ENCODE measurements at regions not wholly inside any gene's neighbourhood (a gene's known extent, or its start where the extent isn't known, plus 50 kb on each side); places are given as distances from the start of the nearest gene placed in this dataset.

DNA sequence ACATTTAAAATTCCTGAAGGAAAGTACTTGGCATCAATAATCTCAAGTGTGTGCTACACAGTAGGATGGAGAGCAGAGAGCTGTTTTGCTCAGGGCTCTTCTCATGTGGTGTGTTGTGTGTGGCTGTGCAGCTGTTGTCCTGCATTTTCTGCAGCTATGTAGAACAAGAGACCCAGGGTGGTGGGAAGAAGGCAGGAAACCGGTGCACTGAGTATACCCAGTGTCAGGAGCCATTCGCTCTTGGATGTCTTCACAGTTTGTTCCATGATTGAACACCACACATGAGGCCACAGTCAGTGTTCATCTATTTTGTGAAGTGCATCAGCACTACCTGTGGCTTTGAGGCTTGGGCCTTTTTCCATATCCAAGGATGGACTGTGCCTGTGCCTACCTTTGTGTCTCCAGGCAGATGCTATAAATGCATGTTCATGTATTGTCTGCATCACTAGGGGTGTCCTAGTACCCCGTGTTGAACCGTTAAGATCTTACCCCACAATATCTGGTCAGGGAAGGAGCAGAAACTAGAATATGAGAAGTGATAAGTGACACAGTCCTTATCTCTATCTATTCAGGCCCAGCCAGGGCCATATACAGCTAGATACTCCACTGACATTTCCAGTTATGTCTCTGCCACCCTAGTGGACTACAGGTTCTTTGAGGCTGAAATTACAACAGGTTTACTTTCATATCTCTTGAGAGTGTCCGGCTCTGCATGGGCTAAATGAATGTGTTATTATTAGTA is 194.3 kb downstream of the NR2F2 start:
- no peak for DNase-seq (ENCODE audit: low spot score)

DNA sequence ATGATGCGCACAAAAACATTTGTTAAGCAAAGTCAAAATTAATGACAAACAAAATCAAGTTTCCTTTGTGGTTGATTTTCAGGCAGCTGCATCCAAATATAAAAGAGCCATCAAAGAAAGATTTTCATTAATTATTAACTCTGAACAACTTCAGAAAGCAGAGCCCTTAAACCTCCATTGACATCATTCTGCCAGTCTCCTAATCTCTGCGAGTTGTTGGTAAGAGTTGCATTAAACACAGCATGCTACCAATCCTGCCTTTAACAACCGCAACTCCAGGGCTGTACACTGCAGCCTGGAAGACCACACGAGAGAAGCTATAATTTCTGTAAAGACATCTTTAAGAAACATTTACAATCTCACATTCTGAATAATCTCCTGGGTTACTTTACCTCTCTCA is 204.6 kb downstream of the NR2F2 start:
- peak; percentile 54 for DNase-seq (ENCODE audit: low spot score)

DNA sequence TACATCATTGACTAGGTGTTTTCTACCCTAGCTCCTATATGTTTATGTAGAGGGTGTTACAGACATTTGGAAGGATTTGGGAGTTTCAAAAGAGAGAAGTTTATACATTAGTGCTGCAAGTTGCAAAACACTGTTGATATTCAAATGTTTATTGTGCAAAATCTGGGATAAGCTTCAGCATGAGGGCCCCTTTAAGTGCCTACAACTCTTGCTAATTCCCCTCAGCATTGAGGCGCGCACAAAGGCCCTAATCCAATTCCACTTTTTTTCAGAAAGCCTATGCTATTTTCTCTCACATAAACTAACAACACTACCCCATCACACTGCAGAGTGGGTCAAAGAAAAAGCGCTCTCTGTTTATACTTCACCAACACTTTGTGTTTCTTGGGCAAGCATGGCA is 208.0 kb downstream of the NR2F2 start:
- no peak for DNase-seq (ENCODE audit: low spot score)

DNA sequence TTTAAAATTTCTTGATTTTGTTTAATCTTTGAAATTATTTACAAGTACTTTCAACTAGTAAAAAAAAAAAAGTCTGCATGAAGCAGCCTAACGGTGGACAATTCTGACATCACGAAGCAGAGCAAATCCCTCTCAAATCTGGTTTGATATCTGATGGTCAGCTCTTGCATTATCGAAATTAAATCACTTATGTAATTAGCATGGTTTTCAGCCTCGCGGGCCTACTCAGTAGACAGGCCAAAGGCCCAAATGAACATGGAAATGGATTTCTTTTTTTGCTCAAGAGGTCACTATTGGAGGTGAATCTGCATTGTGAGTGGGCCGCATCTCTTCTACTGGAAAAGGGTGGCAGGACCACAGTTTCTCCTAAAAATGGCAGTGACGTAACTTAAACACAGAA is 209.8 kb downstream of the NR2F2 start:
- no peak for DNase-seq (ENCODE audit: low spot score)

DNA sequence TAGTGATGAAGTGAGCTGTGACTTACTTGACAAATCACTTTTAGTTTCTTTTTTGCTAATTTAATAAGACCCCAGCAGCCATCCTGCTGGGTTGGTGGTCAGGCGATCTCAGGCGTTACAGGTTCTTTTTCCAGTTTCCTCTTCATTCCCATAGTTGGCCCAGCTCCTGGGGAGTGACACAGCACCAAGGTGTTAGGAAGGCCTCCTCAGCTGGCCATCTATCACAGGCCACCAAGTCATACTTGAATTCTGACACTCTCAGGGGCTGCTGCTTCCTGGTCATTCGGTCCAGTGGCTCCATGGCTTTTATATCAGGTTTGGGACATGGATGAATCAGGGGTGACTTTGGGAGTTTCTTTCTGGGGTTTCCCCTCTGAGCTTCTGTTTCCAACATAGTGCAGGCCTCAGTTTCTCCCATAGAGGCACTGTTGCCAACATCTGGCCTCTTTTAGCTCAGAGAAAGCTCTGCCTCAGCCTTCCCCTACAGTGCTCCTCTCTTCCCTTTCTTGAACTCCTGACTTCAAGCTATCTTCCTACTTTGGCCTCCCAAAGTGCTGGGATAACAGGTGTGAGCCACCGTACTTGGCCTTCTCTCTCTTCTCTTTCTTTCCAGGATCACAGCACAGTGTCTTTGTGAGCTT is 211.8 kb downstream of the NR2F2 start:
- DNase-seq (ENCODE audit: low spot score), result no peak

DNA sequence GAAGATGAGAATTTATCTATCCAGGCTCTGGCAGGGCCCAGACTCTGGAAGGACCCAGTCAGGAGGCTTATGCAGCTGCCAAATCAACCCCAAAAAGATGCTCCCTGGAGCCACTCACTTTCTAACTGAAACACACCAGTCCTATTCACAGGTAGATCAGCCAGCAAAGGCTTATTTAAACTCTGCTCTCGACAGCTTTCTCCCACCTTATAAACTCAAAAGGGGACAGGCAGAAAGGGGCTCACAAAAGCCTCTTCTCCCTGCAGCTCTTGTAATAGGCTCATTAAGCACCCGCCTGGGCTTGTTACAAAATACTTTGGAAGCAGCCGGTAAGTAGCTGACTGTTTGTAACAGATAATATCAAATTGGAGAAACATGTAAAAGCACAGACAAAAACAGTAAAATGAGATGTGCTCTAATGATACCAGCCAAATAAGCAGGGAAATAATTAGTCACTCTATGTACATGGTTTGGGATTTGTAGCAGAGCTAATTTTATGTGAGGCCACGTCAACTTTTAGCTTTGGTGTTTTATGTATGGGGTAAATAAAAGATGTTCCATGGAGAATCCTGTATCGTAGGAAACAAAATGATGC is 213.8 kb downstream of the NR2F2 start:
- DNase-seq (ENCODE audit: low spot score), result no peak

DNA sequence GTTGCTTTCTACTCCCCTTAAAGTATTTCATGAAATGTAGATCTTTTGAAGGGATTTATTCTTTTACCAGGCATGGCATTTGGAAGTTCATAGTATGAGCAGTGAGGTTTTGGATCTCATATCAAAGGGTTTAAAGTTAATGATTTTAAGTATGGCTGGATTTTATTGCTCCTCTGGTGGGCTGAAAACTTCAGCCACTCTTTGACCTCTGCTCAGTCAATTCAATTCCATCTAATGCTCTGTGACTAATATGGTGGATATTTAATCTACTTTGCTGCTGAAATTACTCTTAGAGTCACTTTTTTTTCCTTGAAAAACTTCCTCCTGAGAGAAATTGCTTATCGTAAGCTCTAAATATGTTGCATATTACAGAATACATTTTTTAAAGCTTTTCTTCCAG is 218.6 kb downstream of the NR2F2 start:
- DNase-seq (ENCODE audit: low spot score), result no peak

DNA sequence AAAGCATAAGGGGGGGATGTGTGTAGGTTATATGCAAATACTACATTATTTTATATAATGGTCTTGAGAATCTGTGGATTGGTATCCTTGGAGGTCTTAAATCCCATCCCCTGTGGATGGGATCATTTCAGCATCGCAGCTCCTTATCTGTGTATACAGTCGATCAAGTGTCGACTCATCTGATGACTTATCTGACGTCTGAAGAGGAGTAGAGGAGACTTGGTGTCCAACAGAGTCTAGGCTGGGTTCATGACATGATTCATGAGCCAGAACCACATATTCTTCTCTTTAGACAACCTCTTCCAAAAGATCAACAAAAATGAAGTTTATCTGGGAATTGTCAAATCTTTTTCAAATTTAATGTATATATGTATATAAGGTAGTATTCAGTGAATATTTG is 220.7 kb downstream of the NR2F2 start:
- no peak for DNase-seq (ENCODE audit: low spot score)

DNA sequence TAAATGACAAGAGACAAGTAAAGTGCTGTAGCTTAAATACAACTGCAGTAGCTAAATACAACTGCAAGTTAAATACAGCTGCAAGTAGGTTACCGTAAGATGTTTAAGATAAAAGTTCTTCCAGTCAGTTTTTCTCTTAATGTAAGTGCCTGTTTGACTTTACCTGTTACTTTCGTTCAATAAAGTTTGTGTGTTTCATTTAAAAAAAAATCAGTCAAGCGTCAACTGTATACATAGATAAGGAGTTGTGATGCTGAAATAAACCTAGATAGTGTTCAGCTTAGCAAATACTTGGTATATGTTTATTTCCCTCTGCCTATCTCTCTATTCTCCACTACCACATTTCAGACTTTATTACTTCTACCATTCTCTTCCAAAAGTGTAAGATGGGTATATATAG is 221.2 kb downstream of the NR2F2 start:
- no peak for DNase-seq (ENCODE audit: low spot score)

DNA sequence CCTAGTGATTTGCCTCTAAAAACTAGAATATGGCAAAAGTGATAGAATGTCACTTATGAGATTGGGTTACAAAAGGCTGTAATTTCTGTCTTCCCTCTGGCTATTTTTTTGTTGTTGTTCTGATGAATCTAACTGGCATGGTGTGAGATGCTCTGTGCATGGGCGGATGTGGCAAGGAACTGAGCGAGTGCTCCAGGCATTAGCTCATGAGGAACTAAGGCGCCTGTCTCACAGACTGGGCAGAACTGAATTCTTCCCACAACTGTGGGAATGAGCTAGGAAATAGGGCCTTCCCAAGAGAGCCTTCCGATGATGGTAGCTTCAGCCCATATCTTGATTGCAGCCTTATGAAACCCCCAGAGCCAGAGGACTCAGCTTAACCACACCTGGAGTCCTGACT is 222.5 kb downstream of the NR2F2 start:
- no peak for DNase-seq (ENCODE audit: low spot score)

DNA sequence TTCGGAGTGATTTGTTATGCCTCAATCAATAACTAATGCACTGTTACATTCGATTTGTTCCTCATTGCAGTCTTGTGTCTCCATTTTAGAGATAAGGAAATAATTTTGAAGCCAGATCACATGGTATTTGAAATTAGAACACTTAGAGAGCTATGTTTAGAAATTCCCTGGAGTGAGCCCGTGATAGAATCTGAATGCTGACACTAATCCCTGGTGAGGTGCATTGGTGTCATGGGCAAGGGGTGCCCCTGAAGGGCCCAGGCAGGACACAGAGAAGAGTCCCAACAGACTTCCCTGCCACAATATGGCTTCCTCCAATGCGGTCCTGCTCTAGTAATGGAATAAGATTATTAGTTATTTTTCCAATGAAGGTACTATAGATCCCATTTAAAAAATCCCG is 223.0 kb downstream of the NR2F2 start:
- no peak for DNase-seq (ENCODE audit: low spot score)

DNA sequence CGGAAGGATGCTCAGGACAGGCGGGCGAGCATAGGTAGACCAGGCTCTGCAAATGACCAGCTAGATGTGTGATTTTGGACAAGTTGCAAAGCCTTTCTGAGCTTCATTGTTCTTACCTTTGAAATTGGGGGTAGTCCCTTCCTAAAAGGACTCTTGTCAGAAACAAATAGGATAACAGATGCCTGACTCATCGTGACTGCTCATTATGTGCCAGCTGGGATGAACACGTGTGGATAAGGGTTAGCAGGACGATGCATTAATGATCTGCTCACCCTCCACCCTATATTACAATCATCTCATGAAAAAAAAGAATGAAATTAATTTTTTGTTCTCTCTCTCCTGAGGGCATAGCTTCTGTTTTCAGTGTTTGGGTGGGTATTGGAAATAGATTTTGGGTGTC is 223.4 kb downstream of the NR2F2 start:
- no peak for DNase-seq (ENCODE audit: low spot score)

DNA sequence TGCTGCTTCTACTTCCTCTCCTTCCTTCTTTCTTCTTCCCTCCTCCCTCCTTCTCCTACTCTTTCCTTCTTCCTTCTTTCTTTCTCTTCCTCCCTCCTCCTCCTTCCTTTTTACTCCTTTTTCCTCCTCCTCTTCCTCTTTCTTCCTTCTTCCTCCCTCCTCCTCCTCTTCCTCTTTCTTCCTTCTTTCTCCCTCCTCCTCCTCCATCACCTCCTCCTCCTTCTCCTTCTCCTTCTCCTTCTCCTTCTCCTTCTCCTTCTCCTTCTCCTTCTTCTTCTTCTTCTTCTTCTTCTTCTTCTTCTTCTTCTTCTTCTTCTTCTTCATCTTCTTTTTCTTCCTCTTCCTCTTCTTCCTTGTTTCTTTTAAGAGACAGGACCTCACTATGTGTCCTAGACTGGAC is 224.0 kb downstream of the NR2F2 start:
- DNase-seq (ENCODE audit: low spot score), result no peak

DNA sequence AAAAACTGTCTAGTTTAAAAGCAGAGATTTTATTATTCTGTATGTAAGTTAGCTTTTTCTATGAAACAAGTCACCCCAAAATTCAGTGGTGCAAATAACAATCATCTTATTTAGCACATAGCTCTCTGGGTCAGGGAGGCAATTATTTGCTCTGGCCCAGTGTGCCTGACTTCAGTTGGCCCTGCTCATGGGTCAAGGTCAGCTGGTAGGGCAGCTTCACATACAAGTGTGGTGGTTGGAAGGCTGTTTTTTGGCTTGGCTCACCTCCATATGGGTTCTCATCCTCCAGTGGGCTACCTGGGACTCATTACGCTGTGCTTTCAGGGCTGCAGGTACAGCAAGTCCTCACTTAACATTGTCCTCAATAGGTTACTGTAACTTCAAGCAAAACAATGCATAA is 228.6 kb downstream of the NR2F2 start:
- no peak for DNase-seq (ENCODE audit: low spot score)

DNA sequence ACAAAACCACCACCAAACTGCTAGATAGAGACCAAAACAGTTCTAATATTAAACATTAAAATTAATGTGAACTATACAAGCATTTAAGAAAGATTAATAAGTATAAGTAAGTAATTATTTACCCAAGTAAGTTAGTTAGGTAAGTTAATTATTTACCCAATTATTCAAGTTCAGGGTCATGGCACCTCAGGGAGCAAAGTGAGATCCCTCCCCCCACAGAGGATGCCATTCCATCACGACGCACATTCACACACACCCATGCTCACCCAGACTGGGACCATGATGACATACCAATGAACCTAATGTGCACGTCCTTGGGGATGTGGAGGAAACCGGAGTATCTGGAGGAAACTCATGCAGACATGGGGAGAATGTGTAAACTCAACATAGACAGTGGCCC is 229.1 kb downstream of the NR2F2 start:
- no peak for DNase-seq (ENCODE audit: low spot score)

DNA sequence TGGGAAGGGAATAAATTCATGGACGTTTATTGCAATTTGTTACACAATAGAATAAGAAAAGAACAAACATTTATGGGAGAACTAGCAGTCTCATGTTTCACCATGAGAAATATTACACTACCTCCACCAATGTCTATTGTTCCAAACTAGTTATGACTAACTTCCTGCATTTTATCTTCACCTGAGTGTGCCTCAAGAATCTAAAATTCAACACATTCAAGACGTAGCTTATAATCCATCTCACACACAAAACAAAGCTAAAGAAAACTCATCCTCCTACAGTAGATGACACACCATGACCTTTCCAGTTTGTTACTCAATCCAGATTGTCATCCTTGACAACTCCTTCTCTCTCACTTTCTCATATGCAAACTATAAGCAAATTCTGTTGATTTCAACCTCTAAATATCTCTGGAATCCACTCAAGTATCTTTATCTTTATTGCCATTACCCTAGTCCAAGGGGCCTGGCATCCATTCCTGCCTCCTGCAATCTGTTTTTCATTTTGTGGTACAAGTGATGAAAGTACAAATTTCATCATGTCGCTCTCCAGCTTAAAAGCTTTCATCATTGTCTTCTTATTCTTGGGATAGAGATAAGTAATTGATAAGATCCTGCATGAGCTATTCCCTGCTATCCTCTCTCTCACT is 229.9 kb downstream of the NR2F2 start:
- no peak for DNase-seq (ENCODE audit: low spot score)

DNA sequence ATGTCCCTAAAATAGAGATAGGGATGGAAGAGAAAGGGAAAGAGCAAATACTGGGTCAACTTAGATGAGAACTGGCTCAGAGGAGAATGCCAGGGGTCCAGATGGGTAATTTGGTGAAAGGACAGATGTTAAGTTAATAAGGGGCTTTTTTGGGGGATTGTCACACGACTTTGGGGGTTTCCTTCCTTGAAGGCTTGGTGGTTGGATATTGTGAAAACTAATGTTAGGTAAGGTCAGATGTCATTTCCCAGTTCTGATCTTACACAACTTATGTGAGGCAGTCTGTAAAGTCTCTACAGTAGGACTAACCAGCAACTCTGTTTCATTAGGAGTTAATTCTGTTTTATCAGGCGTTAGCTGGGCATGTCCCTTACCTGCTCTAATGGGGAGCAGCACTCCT is 231.1 kb downstream of the NR2F2 start:
- DNase-seq (ENCODE audit: low spot score), result no peak

DNA sequence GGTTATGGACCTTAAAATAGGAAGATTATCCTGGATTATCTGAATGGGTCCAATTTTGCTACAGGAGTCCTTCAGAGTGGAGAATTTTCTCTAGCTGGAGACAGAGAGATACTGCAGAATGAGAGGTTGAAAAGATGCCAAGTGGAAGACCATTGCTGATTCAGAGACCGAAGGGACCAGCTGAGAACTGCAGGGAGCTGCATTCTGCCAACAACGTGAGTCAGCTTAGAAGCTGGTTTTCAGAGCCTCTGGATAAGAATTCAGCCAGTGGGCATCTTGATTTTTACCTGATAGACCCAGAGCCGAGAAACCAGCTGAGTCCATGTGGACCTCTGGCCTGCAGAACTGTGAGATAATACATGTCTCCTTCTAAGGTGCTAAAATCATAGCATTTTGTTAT is 234.0 kb downstream of the NR2F2 start:
- no peak for DNase-seq (ENCODE audit: low spot score)

DNA sequence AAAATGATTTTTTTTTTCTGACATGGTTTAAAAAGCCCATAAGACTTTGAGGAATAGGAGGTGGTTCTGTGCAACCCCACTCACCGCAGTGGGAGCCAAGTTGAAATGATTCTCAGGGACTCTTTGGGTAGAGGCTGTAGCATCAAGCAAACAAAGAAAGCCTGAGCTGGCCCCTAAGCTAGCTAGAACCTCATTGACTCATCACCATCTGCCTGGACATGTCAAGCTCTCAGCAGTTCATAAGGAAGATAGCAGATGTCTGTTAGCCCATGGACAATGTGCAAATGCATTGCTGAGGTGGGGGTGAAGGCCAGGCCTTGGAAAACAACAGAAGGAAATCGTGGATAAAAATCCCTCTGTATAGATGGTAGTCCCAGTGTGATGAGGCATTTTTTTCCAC is 234.8 kb downstream of the NR2F2 start:
- DNase-seq (ENCODE audit: low spot score), result no peak

DNA sequence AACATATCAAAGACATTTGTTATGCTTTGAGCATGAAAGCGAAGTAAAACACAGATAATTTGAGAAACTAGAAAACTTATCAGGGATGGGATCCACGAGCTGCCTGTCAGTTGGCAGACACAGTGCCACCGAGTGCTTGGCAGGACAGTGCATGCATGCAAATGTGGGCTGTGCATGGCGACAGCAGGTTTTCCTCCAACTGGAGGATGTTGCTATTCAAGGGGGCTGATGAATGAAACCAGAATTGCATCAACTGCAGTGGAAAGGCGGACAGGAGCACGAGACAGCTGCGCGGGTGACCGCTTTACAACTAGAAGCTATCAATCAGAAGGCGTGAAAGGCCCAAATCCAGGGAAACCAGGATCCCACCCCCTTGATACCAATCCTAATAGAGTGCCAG is 244.3 kb downstream of the NR2F2 start:
- DNase-seq (ENCODE audit: low spot score), result no peak

DNA sequence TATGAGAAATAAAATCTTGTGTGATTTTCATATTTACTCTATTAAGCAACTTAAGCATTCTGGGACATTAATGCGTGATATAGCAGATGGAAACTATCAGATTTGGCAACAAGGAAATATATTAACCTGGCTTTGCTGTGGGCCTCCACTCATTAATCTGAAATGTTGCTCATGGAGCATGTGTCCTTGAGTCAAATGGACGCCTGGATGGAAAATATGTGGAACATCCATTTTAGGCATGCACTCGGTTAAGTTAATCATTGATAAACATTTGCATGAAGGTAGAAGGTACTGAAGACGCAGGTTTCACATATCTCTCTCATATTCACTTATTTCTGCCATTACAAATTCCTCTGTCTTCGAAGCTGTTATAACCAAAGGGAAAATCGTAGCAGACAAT is 246.1 kb downstream of the NR2F2 start:
- DNase-seq (ENCODE audit: low spot score), result no peak

DNA sequence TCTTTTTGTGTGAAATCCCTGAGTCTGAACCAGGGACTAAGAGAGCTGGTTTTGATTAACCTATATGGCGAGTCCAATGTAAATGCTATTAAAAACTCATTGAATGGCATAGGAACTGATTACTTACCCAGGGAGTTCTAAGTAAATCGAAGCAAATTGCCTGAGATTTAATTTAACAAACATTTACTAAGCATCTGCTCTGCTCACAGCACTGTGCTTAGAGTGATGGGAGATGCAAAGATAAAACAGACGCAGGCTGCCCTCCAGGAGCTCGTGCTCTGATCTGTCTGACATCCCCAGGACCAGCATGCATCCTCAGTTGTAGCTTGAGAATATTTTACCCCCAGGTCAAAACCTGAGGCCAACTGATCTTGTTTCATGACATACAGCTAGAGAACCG is 247.9 kb downstream of the NR2F2 start:
- no peak for DNase-seq (ENCODE audit: low spot score)

DNA sequence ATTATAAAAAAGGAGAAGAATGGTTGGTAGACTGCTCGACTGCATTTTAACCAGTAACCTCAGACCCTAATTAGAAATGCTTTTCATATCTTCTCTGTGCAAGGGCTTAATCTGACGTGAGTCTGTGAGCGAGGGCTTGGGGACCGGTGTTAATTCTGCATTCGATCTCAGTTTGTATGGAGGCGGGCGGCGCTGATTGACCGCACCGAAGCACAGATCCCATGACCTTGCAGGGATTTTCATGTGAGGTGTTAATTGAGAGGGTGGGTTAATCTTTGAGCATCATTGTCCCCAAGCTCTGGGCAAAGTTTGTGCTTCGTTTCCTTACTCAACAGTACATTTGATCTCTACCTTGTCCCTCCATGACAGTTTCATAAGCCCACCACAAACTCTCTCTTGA is 250.9 kb downstream of the NR2F2 start:
- DNase-seq (ENCODE audit: low spot score), result no peak

Measured in SW480 (cell line).